Ureter (tissue), 1 donor: ENCODE measurements at regions not wholly inside any gene's neighbourhood (a gene's known extent, or its start where the extent isn't known, plus 50 kb on each side); places are given as distances from the start of the nearest gene placed in this dataset.

ENCODE experiments used
- DNase-seq: peaks from one replicate; pipeline ENCODE4 v3.0.0-alpha.2; 2020; ENCODE audit warnings: low spot score
- donor health status: DM: yes; HTN: yes; CAD: no.

GRCh38 chr3:59411694-59412093 is 361.9 kb upstream of the CFAP20DC start:
- DNase-seq, result no peak

DNA sequence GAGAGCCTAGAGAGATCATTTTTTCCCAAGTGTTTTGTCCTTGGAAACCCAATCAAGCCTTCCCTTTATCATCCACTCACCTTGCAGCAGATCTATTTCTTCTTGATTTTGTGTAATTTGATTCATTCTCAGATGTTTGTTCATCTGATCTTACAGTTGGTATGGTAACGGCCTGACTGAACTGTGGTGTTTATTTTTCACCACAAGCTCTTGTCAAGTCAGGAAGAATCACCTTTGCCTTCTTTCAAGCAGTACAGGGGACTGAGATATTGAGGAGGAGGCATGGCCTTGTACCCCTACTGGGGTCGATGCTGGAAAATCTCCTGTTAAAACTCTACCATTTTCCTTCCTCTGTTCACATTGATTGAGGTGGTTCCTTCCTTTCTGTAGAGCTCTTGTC is 361.4 kb upstream of the CFAP20DC start:
- DNase-seq, result no peak

- no peak for DNase-seq
Measured at GRCh38 chr3:59408047-59408624, 358.3 kb upstream of the CFAP20DC start.

DNA sequence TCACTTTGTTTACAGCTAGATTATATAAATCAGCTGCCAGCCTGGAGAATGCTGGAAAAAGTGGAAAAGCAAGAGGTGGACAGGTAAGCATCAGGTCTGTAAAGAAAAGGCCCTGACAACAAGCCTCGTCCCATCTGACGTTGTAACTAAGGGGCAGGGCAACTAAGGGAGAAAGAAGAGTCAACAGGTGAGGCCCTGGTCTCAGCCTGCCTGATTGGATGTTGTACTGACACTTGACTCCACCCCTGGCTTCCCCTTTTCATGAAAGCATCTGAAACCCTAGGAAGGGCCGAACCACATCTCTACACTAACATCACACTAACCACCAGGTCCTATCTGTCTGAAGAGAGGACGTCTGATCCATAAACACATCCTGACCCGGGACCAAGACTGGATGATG is 357.6 kb upstream of the CFAP20DC start:
- DNase-seq, result no peak

- no peak for DNase-seq
Measured at GRCh38 chr3:59406943-59407342, 357.1 kb upstream of the CFAP20DC start.

DNA sequence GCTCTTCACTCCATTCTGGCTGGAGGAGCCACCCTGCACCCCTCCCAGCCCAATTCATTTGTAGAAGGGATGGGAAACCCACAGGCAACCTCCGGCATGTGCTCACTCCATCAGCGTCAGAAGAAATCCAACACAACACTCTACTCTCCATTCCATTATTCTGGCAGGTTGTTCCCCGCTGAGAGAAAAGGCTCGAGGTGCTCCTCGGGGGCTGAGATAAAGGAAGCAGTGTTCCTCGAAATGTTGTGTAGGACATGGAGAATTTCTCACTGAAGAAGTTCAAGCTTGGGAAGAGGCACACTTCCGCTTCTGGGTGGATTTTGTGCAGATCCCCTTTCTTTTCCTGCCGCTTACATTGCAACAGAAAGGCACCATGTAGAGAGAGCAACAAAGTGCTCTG is 355.0 kb upstream of the CFAP20DC start:
- no peak for DNase-seq

GRCh38 chr3:59404064-59404463 is 354.2 kb upstream of the CFAP20DC start:
- no peak for DNase-seq

GRCh38 chr3:59401924-59402323 is 352.1 kb upstream of the CFAP20DC start:
- DNase-seq, result no peak

GRCh38 chr3:59392116-59392515 is 342.3 kb upstream of the CFAP20DC start:
- no peak for DNase-seq

- no peak for DNase-seq
Measured at GRCh38 chr3:59391131-59391530, 341.3 kb upstream of the CFAP20DC start.

- DNase-seq, result no peak
Measured at GRCh38 chr3:59388555-59389270, 338.9 kb upstream of the CFAP20DC start.

- no peak for DNase-seq
Measured at GRCh38 chr3:59386165-59386564, 336.3 kb upstream of the CFAP20DC start.

- DNase-seq, result no peak
Measured at GRCh38 chr3:59385547-59385946, 335.7 kb upstream of the CFAP20DC start.

GRCh38 chr3:59381282-59381681 is 331.5 kb upstream of the CFAP20DC start:
- no peak for DNase-seq

GRCh38 chr3:59380146-59380545 is 330.3 kb upstream of the CFAP20DC start:
- no peak for DNase-seq

DNA sequence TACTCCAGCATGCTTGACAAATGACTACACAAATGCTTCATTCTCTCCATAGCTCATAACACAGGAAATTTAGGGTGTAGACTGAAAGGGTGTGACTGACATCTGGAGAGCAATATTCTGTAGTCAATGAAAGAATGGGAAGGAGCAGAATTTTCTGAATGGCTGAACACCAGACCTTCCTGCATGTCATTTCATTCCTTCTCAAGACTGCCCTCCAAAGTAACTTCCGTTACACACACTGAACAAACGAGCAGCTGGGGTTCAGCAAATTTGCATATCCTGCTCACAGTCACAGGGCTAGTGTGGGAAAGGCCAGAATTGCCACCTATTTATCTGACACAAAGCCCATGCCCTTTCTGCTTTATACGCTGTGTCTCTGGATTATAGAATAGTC is 325.0 kb upstream of the CFAP20DC start:
- no peak for DNase-seq

DNA sequence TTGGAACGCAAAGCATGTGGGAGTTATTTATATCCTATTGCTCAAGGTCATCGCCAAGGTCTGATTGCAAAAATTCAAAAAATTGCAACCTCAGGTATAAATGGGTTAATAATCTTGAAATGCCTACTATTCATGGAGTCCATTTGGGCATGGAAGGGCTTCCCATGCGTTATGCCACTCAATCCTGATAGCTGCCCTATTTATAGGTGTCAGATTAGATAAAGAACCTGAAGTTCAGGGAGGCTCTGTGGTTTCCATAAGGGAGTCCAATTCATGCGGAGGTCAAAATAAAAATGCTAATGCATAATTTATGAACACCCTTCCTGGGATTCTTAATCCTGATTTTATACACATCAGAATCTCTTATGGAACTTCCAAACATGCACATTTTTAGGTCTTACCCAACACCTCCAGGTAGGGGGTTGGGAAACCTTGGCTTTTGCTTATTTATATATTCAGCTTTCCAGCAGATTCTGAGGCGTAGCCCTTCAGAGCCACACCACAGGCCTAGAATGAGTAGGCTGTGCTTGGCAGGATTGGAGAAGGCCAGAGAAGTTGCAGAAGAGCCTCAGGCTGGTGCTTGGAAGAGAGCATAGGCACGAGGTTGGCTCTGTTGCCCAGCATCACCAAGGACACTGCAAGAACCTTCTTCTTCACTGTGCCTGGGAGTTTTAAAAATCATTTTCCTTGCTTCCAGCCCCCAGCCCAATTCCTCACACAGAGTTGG is 324.4 kb upstream of the CFAP20DC start:
- DNase-seq, result no peak

DNA sequence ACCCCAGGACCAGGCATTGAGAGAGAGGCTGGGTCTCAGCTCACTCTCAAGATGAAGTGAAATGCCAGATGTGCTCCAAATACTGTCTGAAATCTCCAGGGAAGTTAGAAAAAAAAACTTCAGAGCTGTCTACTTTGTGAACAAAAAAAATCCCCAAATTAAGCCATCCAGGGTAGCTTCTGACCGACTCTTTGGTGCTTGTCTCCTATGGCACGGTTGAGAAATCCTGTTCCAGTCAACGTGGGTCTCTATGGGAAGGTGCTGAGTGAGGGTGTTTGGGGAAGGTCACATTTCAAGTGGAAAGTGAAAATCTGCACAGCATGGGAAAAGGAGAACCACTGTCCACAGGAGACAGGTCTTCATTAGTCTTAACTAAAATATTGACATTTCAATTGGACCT is 322.5 kb upstream of the CFAP20DC start:
- DNase-seq, result no peak

- no peak for DNase-seq
Measured at GRCh38 chr3:59368900-59369675, 319.3 kb upstream of the CFAP20DC start.

GRCh38 chr3:59367150-59367549 is 317.3 kb upstream of the CFAP20DC start:
- DNase-seq, result no peak

DNA sequence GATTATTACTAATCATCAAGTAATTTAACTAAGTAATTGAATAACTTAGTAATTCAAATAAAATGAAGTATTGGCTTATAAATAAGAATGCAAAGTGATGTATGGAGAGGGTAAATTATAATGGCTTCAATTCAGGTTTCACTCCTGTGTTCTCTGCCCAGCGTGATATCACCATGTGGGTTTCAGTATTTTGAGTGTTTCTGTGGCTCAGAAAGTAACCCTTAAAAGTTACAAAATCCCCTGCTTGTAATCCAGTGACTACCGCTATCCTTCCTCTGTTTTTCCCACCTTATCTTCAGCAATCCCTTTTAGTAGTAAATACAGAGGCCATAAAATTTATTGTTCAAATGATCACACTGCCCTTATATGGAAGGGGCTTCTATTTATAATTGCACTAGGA is 316.4 kb upstream of the CFAP20DC start:
- DNase-seq, result no peak

DNA sequence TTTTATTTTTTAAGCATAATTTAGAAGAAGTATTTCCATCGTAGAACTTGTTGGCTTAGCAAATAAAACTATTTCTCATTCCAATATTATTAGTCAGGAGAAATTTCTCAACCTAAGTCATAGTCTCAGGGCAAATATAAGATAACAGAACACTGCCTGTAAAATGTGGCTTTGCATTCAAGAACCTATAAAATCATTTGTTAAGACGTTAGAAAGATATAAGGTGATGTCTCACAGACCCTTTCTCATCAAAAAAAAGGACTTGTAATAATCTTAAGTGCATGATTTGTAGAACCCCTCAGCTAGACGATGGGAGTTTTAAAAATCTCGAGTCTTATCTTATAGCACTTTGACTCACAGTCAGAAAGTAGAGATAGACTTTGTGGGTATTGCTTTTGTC is 314.7 kb upstream of the CFAP20DC start:
- DNase-seq, result no peak
